H9 (cell line): ENCODE measurements at regions not wholly inside any gene's neighbourhood (a gene's known extent, or its start where the extent isn't known, plus 50 kb on each side); places are given as distances from the start of the nearest gene placed in this dataset.

ENCODE experiments used
- DNase-seq: peaks from one replicate; pipeline ENCODE4 v3.0.0-alpha.2; 2017
- H2AFZ ChIP-seq: one replicate; pipeline ENCODE4 v1.6.1; 2013; ENCODE audit warnings: mild to moderate bottlenecking, low read length, control low read depth, moderate library complexity
- H2AK5ac ChIP-seq: 2 replicates; pipeline ENCODE4 v1.6.1; 2013; ENCODE audit warnings: low read length, control low read depth, mixed read lengths; ENCODE audit not compliant: insufficient read length
- H2BK120ac ChIP-seq: one replicate; pipeline ENCODE4 v1.6.1; 2013; ENCODE audit warnings: low read depth, mild to moderate bottlenecking, low read length, control low read depth, inconsistent platforms; ENCODE audit not compliant: poor library complexity, severe bottlenecking
- H2BK12ac ChIP-seq: 2 replicates; pipeline ENCODE4 v1.6.1; 2013; ENCODE audit warnings: low read length, control low read depth, mixed read lengths, low read depth; ENCODE audit not compliant: insufficient read length
- H2BK15ac ChIP-seq: 2 replicates; pipeline ENCODE4 v1.6.1; 2013; ENCODE audit warnings: low read depth, low read length, control low read depth
- H2BK20ac ChIP-seq: one replicate; pipeline ENCODE4 v1.6.1; 2013; ENCODE audit warnings: low read depth, mild to moderate bottlenecking, low read length, control low read depth, inconsistent platforms; ENCODE audit not compliant: poor library complexity, severe bottlenecking
- H2BK5ac ChIP-seq: 2 replicates; pipeline ENCODE4 v1.6.1; 2013; ENCODE audit warnings: low read length, control low read depth, mixed read lengths; ENCODE audit not compliant: insufficient read length
- H3K14ac ChIP-seq: 2 replicates; pipeline ENCODE4 v1.6.1; 2013; ENCODE audit warnings: low read length, control low read depth; ENCODE audit not compliant: insufficient read depth
- H3K18ac ChIP-seq: 2 replicates; pipeline ENCODE4 v1.6.1; 2013; ENCODE audit warnings: low read depth, mild to moderate bottlenecking, mixed read lengths, low read length, control low read depth; ENCODE audit not compliant: insufficient read length
- H3K23ac ChIP-seq: 2 replicates; pipeline ENCODE4 v1.6.1; 2013; ENCODE audit warnings: low read length, control low read depth, mixed read lengths, low read depth; ENCODE audit not compliant: insufficient read length
- H3K23me2 ChIP-seq: 2 replicates; pipeline ENCODE4 v1.6.1; 2013; ENCODE audit warnings: low read depth, mild to moderate bottlenecking, mixed read lengths, low read length, control low read depth; ENCODE audit not compliant: insufficient read length, poor library complexity, severe bottlenecking
- H3K27ac ChIP-seq: 2 replicates; pipeline ENCODE4 v1.5.1; 2013; ENCODE audit warnings: low read length, control low read depth, mixed read lengths, low read depth; ENCODE audit not compliant: insufficient read length
- H3K27me3 ChIP-seq: 2 replicates; pipeline ENCODE4 v1.6.1; 2013; ENCODE audit warnings: low read length, control low read depth, inconsistent platforms; ENCODE audit not compliant: insufficient read depth
- H3K4ac ChIP-seq: 2 replicates; pipeline ENCODE4 v1.6.1; 2013; ENCODE audit warnings: low read depth, mild to moderate bottlenecking, control low read depth, inconsistent platforms, low read length, moderate library complexity
- H3K4me1 ChIP-seq: 2 replicates; pipeline ENCODE4 v1.6.1; 2013; ENCODE audit warnings: low read length, control low read depth, inconsistent platforms; ENCODE audit not compliant: insufficient read depth
- H3K4me2 ChIP-seq: 2 replicates; pipeline ENCODE4 v1.6.1; 2013; ENCODE audit warnings: low read length, control low read depth, mixed read lengths; ENCODE audit not compliant: insufficient read length, insufficient read depth
- H3K56ac ChIP-seq: 2 replicates; pipeline ENCODE4 v1.6.1; 2013; ENCODE audit warnings: low read depth, mild to moderate bottlenecking, mixed read lengths, low read length, control low read depth; ENCODE audit not compliant: insufficient read length
- H3K79me1 ChIP-seq: 2 replicates; pipeline ENCODE4 v1.6.1; 2013; ENCODE audit warnings: low read depth, mild to moderate bottlenecking, moderate library complexity, low read length, control low read depth, inconsistent platforms; ENCODE audit not compliant: insufficient read depth, poor library complexity, severe bottlenecking
- H3K79me2 ChIP-seq: 2 replicates; pipeline ENCODE4 v1.6.1; 2013; ENCODE audit warnings: low read length, control low read depth, inconsistent platforms; ENCODE audit not compliant: insufficient read depth
- H3K9ac ChIP-seq: 2 replicates; pipeline ENCODE4 v1.6.1; 2013; ENCODE audit warnings: low read length, control low read depth, mixed read lengths; ENCODE audit not compliant: insufficient read length; ENCODE audit errors: extremely low read depth
- H3K9me3 ChIP-seq: one replicate; pipeline ENCODE4 v1.6.1; 2013; ENCODE audit warnings: low read depth, low read length, inconsistent platforms; ENCODE audit not compliant: control insufficient read depth
- H3T11ph ChIP-seq: one replicate; pipeline ENCODE4 v1.6.1; 2013; ENCODE audit warnings: mild to moderate bottlenecking, low read length, control low read depth, inconsistent platforms
- H4K20me1 ChIP-seq: one replicate; pipeline ENCODE4 v1.6.1; 2013; ENCODE audit not compliant: control insufficient read depth, insufficient read length, insufficient read depth
- H4K5ac ChIP-seq: 2 replicates; pipeline ENCODE4 v1.6.1; 2013; ENCODE audit warnings: low read depth, mild to moderate bottlenecking, mixed read lengths, low read length, control low read depth; ENCODE audit not compliant: insufficient read length
- H4K8ac ChIP-seq: replicated peaks from 2 replicates; pipeline ENCODE4 v1.6.1; 2013; ENCODE audit warnings: low read length, control low read depth, mixed read lengths, low read depth; ENCODE audit not compliant: insufficient read length
- H4K91ac ChIP-seq: 2 replicates; pipeline ENCODE4 v1.6.1; 2013; ENCODE audit warnings: low read depth, mild to moderate bottlenecking, moderate library complexity, mixed read lengths, low read length, control low read depth; ENCODE audit not compliant: insufficient read length
- H3K27ac Mint-ChIP-seq, 3 experiments: 2 replicates in 2 of 3; 3 replicates in 1 of 3; pipeline ENCODE4 v1.8.0; 2020 to 2021; ENCODE audit warnings: mixed read lengths in 3 of 3, mild to moderate bottlenecking in 1 of 3, moderate library complexity in 1 of 3
- H3K27me3 Mint-ChIP-seq: 2 replicates; pipeline ENCODE4 v1.8.0; 2021; ENCODE audit warnings: low read depth, mild to moderate bottlenecking, moderate library complexity, mixed read lengths
- H3K36me3 Mint-ChIP-seq, 3 experiments: 2 replicates in 2 of 3; 3 replicates in 1 of 3; pipeline ENCODE4 v1.8.0; 2020 to 2021; ENCODE audit warnings: low read depth in 3 of 3, mixed read lengths in 3 of 3; ENCODE audit not compliant: insufficient read depth in 1 of 3
- H3K4me1 Mint-ChIP-seq, 2 experiments: 2 replicates each; pipeline ENCODE4 v1.8.0; 2020; ENCODE audit warnings: mixed read lengths in 2 of 2
- H3K4me3 Mint-ChIP-seq, 2 experiments: 2 replicates in 1 of 2; 3 replicates in 1 of 2; pipeline ENCODE4 v1.8.0; 2020 to 2021; ENCODE audit warnings: mild to moderate bottlenecking in 2 of 2, mixed read lengths in 2 of 2, moderate library complexity in 1 of 2
- H3K9me3 Mint-ChIP-seq, 2 experiments: 2 replicates in 1 of 2; 3 replicates in 1 of 2; pipeline ENCODE4 v1.8.0; 2020; ENCODE audit warnings: mild to moderate bottlenecking in 2 of 2, mixed read lengths in 2 of 2, moderate library complexity in 1 of 2
- CTCF ChIP-seq: fragments of 200-600 bp; sonication (generic); conservative IDR thresholded peaks from 3 replicates; pipeline ENCODE4 v1.8.0; 2021; ENCODE audit warnings: antibody characterized with exemption, mild to moderate bottlenecking
- WGBS: extraction: QIAGEN DNeasy Blood & Tissue Kit; methylation state at CpG from one replicate; pipeline ENCODE4 v1.1.7; 2013; ENCODE audit warnings: missing lambda C conversion rate, low lambda C conversion rate, mixed read lengths; ENCODE audit not compliant: insufficient read length; ENCODE audit errors: extremely low coverage; 5-methylcytosine and 5-hydroxymethylcytosine counted together

GRCh38 chr3:76554707-76555106 lies 485.2 kb upstream of the ROBO2 start:
- H3K9ac ChIP-seq, result no peak overlapping the region
- H3K27me3 ChIP-seq, result no peaks in the 10 kb centered on the region
- no peak overlapping the region for H3T11ph ChIP-seq
- H3K23ac ChIP-seq, result no peak overlapping the region
- no peaks in the 10 kb centered on the region for H3K79me1 ChIP-seq
- no peak overlapping the region for H2AK5ac ChIP-seq
- no peak for TF ChIP-seq CTCF
- H2BK15ac ChIP-seq, result no peak overlapping the region
- Mint-ChIP-seq H3K27me3 (no peaks in the 10 kb centered on the region), H3K4me1 (no peaks in the 10 kb centered on the region), H3K36me3 (peaks cover 0 to 8% (median 5%) of the 10 kb centered on the region in 3 experiments; a peak in 3 of 7 replicates), H3K9me3 (peaks cover 0 to 7% of the 10 kb centered on the region in 2 experiments; a peak in 4 of 5 replicates), H3K27ac (no peak overlapping the region), H3K4me3 (no peak overlapping the region)
- no peak overlapping the region for H3K14ac ChIP-seq
- H4K20me1 ChIP-seq, result no peaks in the 10 kb centered on the region
- DNase-seq, result no peak
- no peak overlapping the region for H2AFZ ChIP-seq
- no peaks in the 10 kb centered on the region for H3K23me2 ChIP-seq
- no peak overlapping the region for H3K4me2 ChIP-seq
- WGBS, result no CpG with 5 or more reads among the region's 2 CpGs
- peaks cover 7% of the 10 kb centered on the region for H3K9me3 ChIP-seq
- no peak overlapping the region for H4K5ac ChIP-seq
- no peak overlapping the region for H4K91ac ChIP-seq
- H3K27ac ChIP-seq, result no peak overlapping the region
- H2BK5ac ChIP-seq, result no peak overlapping the region
- H2BK20ac ChIP-seq, result no peak overlapping the region
- no peak overlapping the region for H3K18ac ChIP-seq
- no peaks in the 10 kb centered on the region for H3K4me1 ChIP-seq
- H2BK12ac ChIP-seq, result no peak overlapping the region
- H4K8ac ChIP-seq, result no peak overlapping the region
- H3K4ac ChIP-seq, result no peak overlapping the region
- H3K56ac ChIP-seq, result no peak overlapping the region
- H3K79me2 ChIP-seq, result no peaks in the 10 kb centered on the region
- no peak overlapping the region for H2BK120ac ChIP-seq
